ENCODE measurements at regions not wholly inside any gene's neighbourhood (a gene's known extent, or its start where the extent isn't known, plus 50 kb on each side); places are given as distances from the start of the nearest gene placed in this dataset.

- no peak for TF ChIP-seq ZNF48 (tag by site-specific recombination; IDR thresholded peaks at IDR 0.05)
- no peak for TF ChIP-seq PATZ1 (tag by site-specific recombination; IDR thresholded peaks at IDR 0.05)
- TF ChIP-seq AEBP2 (tag by site-specific recombination; IDR thresholded peaks at IDR 0.05; ENCODE audit: borderline replicate concordance): no peak
- TF ChIP-seq ZSCAN5A (tag by site-specific recombination; IDR thresholded peaks at IDR 0.05): no peak
- no peak for TF ChIP-seq ZNF596 (tag by site-specific recombination; IDR thresholded peaks at IDR 0.05)
- no peak for TF ChIP-seq ZFHX2 (tag by site-specific recombination; conservative IDR thresholded peaks at IDR 0.05)
These were observed 268.5 kb upstream of the NMUR2 start (continued) for GRCh38 chr5:152673601-152674000.

- CTCF ChIA-PET: no interaction called here
- H3K9me3 ChIP-seq (ENCODE audit: control insufficient read depth, insufficient read depth, low read depth, low read length): no peaks in the 10 kb centered on the region
- H3K4me1 ChIP-seq (ENCODE audit: control insufficient read depth, insufficient read depth, low read length): no peaks in the 10 kb centered on the region
- POLR2A ChIA-PET: no interaction called here
- H3K36me3 ChIP-seq (ENCODE audit: control insufficient read depth in 2 of 2, insufficient read depth in 1 of 2, low read length in 2 of 2): no peaks in the 10 kb centered on the region
- H3K4me3 ChIP-seq (ENCODE audit: low read depth, low read length): no peak overlapping the region
- H3K27ac ChIP-seq (ENCODE audit: extremely low read depth, low read depth, low read length): no peak overlapping the region
- TF ChIP-seq RBAK (tag by site-specific recombination; IDR thresholded peaks at IDR 0.05) (no peak), GFI1B (tag by site-specific recombination; IDR thresholded peaks at IDR 0.05) (no peak), TCF7L2 (IDR thresholded peaks at IDR 0.05; ENCODE audit: borderline replicate concordance, low read depth, low read length) (no peak), ZSCAN4 (tag by site-specific recombination; IDR thresholded peaks at IDR 0.05) (no peak), ZNF18 (tag by site-specific recombination; IDR thresholded peaks at IDR 0.05) (no peak), ZBTB17 (tag by site-specific recombination; IDR thresholded peaks at IDR 0.05) (no peak), ZNF677 (tag by site-specific recombination; IDR thresholded peaks at IDR 0.05) (no peak), ZNF558 (tag by site-specific recombination; IDR thresholded peaks at IDR 0.05) (no peak), ZNF138 (tag by site-specific recombination; IDR thresholded peaks at IDR 0.05; ENCODE audit: borderline replicate concordance) (no peak), PATZ1 (tag by site-specific recombination; IDR thresholded peaks at IDR 0.05) (no peak), ZBTB8A (tag by site-specific recombination; IDR thresholded peaks at IDR 0.05) (no peak), ZSCAN18 (tag by site-specific recombination; IDR thresholded peaks at IDR 0.05) (no peak), KLF9 (tag by site-specific recombination; IDR thresholded peaks at IDR 0.05; ENCODE audit: low read depth) (no peak), PRDM10 (tag by site-specific recombination; IDR thresholded peaks at IDR 0.05) (no peak), ELK4 (IDR thresholded peaks at IDR 0.05; ENCODE audit: borderline replicate concordance, low read depth, low read length) (no peak)
These were observed 269.3 kb upstream of the NMUR2 start for GRCh38 chr5:152674403-152674802.
